Omental fat pad (tissue), 3 donors: ENCODE measurements at regions not wholly inside any gene's neighbourhood (a gene's known extent, or its start where the extent isn't known, plus 50 kb on each side); places are given as distances from the start of the nearest gene placed in this dataset.

Source experiments
- ATAC-seq: fragments of 150-250 bp; one replicate; pipeline ENCODE4 v1.9.1; 2016; ENCODE audit warnings: mild to moderate bottlenecking, moderate library complexity; ENCODE audit not compliant: low FRiP score
- DNase-seq: peaks from one replicate; pipeline ENCODE4 v3.0.0-alpha.2; 2019; ENCODE audit warnings: low spot score
- CTCF ChIP-seq, 3 donors: fragments of 450-650 bp; IDR thresholded peaks; one replicate each; pipeline ENCODE4 v1.5.1; 2016 to 2017; ENCODE audit warnings: antibody characterized with exemption in 3 of 3, mild to moderate bottlenecking in 3 of 3, moderate library complexity in 2 of 3

- DNase-seq: no peak
- no peak for ATAC-seq
- no peak for TF ChIP-seq CTCF (IDR thresholded peaks at IDR 0.05)
Observed at GRCh38 chr4:19993242-19993641, 258.5 kb upstream of the SLIT2 start.

GRCh38 chr4:19992471-19993093 lies 259.1 kb upstream of the SLIT2 start:
- DNase-seq (no peak), ATAC-seq (no peak)
- no peak for TF ChIP-seq CTCF (IDR thresholded peaks at IDR 0.05)

GRCh38 chr4:19987746-19988145 lies 264.0 kb upstream of the SLIT2 start:
- ATAC-seq: no peak
- TF ChIP-seq CTCF (IDR thresholded peaks at IDR 0.05): no peak
- no peak for DNase-seq

GRCh38 chr4:19983072-19983471 lies 268.6 kb upstream of the SLIT2 start:
- DNase-seq (no peak), ATAC-seq (no peak)
- no peak for TF ChIP-seq CTCF (IDR thresholded peaks at IDR 0.05)

- ATAC-seq (no peak), DNase-seq (no peak)
- no peak for TF ChIP-seq CTCF (IDR thresholded peaks at IDR 0.05)
Observed at GRCh38 chr4:19982556-19982955, 269.1 kb upstream of the SLIT2 start.

- DNase-seq (no peak), ATAC-seq (no peak)
- no peak for TF ChIP-seq CTCF (IDR thresholded peaks at IDR 0.05)
Observed at GRCh38 chr4:19971829-19972228, 279.9 kb upstream of the SLIT2 start.

GRCh38 chr4:19969492-19969891 lies 282.2 kb upstream of the SLIT2 start:
- ATAC-seq (no peak), DNase-seq (no peak)

More at GRCh38 chr4:19969492-19969891, 282.2 kb upstream of the SLIT2 start:
- no peak for TF ChIP-seq CTCF (IDR thresholded peaks at IDR 0.05)
